Astrocyte of the cerebellum (primary cell): ENCODE measurements at regions not wholly inside any gene's neighbourhood (a gene's known extent, or its start where the extent isn't known, plus 50 kb on each side); places are given as distances from the start of the nearest gene placed in this dataset.

Experiments
- DNase-seq: peaks from one replicate; pipeline ENCODE4 v3.0.0-alpha.2; 2011; ENCODE audit warnings: low read depth
- H3K4me3 ChIP-seq: 2 replicates; pipeline ENCODE4 v1.5.1; 2011; ENCODE audit warnings: mild to moderate bottlenecking, low read depth, low read length, moderate library complexity
- in situ Hi-C: cut with HindIII; loops from 2 replicates; pipeline ENCODE4 v1.10.0; 2017; ENCODE audit warnings: low sequenced_read_pairs
- TF ChIP-seq, protein P1 (sequence below): IDR thresholded peaks from 2 replicates; pipeline ENCODE4 v1.5.1; 2012; ENCODE audit warnings: low read length, low read depth, moderate library complexity, mild to moderate bottlenecking; ENCODE audit errors: missing control alignments

DNA sequence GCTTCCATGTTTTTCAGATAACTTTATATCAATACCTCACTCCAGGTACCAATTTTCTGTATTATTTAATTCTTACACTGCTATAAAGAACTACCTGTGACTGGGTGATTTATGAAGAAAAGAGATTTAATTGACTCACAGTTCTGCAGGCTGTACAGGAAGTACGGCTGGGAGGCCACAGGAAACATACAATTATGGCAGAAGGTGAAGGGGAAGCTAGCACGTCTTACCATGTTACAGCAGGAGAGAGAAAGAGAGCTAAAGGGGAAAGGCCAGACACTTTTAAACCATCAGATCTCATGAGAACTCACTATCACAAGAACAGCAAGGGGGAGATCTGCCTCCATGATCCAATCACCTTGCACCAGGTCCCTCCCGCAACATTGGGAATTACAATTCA is 119.1 kb upstream of the BMP5 start:
- TF ChIP-seq, protein P1, sequence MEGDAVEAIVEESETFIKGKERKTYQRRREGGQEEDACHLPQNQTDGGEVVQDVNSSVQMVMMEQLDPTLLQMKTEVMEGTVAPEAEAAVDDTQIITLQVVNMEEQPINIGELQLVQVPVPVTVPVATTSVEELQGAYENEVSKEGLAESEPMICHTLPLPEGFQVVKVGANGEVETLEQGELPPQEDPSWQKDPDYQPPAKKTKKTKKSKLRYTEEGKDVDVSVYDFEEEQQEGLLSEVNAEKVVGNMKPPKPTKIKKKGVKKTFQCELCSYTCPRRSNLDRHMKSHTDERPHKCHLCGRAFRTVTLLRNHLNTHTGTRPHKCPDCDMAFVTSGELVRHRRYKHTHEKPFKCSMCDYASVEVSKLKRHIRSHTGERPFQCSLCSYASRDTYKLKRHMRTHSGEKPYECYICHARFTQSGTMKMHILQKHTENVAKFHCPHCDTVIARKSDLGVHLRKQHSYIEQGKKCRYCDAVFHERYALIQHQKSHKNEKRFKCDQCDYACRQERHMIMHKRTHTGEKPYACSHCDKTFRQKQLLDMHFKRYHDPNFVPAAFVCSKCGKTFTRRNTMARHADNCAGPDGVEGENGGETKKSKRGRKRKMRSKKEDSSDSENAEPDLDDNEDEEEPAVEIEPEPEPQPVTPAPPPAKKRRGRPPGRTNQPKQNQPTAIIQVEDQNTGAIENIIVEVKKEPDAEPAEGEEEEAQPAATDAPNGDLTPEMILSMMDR = no peak

DNA sequence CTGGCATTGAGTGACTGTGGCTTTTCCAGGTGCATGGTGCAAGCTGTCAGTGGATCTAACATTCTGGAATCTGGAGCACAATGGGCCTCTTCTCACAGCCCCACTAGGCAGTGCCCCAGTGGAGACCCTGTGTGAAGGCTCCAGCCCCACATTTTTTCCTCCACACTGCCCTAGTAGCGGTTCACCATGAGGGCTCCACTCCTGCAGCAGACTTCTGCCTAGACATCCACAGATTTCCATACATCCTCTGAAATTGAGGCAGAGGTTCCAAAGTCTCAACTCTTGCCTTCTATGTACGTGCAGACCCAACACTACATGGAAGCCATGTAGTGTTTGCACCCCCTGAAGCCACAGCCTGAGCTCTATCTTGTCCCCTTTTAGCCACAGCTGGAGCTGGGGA is 118.0 kb upstream of the BMP5 start:
- TF ChIP-seq, protein P1 = no peak
- DNase-seq = no peak
- no peak overlapping the region for H3K4me3 ChIP-seq
- in situ Hi-C loops = no loop called here

More for the DNA sequence above, 119.1 kb upstream of the BMP5 start:
- H3K4me3 ChIP-seq = no peak overlapping the region
- DNase-seq = no peak
- in situ Hi-C loops = no loop called here

DNA sequence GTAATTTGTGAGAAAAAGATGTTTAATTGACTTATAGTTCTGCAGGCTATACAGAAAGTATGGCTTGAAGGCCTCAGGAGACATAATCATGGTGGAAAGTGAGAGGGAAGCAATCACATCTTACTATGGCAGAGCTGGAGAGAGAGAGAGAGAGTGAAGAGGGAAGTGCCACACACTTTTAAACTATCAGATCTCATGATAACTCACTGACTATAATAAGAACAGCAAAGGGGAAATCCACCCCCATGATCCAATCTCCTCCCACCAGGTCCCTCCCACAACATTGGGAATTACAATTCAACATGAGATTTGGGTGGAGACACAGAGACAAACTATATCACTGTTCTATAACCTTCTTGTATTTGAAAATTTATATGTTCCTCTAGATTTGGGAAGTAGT is 117.2 kb upstream of the BMP5 start:
- TF ChIP-seq, protein P1 = no peak
- H3K4me3 ChIP-seq = no peak overlapping the region
- in situ Hi-C loops = no loop called here
- no peak for DNase-seq

DNA sequence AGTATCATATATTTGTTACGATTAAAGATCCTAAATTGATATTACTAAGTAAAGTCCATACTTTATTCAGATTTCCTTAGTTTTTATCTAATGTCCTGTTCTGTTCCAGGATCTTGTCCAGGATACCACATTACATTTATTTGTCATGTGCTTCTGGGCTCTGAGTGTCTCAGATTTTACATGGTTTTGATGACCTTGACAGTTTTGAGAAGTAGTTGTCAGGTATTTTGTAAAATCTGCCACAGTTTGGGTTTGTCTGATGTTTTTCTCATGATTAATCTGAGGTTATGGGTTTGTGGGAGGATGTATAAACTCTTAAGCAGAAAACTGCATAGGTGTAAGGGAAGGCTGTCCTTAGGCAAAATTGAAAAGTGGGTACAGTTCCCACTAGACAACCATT is 109.9 kb upstream of the BMP5 start:
- no peak for DNase-seq
- TF ChIP-seq, protein P1 = no peak
- in situ Hi-C loops = no loop called here
- H3K4me3 ChIP-seq = no peak overlapping the region

DNA sequence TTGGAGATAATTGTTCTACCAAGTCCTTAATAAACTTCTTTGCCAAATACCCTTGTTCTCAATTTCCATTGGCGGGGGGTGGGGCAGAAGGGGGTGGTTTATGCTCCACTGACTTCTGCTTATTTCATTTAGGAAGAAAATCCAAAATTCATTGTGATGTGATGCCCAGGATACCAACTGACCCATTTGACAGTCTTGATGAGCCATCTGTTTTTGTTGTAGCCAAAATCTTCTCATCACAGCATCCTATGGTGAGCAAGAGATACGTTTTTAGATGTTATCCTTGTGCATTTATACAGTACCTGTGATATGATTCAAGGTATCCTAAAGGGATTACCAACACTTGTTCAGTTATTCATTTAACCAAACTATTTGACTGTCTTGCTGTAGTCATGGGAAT is 108.5 kb upstream of the BMP5 start:
- no peak overlapping the region for H3K4me3 ChIP-seq
- TF ChIP-seq, protein P1 = no peak
- no peak for DNase-seq
- in situ Hi-C loops = loop anchor here (5.0 kb wide), 1 partner anchor 308 kb away; no protein-coding TSS in a partner anchor

DNA sequence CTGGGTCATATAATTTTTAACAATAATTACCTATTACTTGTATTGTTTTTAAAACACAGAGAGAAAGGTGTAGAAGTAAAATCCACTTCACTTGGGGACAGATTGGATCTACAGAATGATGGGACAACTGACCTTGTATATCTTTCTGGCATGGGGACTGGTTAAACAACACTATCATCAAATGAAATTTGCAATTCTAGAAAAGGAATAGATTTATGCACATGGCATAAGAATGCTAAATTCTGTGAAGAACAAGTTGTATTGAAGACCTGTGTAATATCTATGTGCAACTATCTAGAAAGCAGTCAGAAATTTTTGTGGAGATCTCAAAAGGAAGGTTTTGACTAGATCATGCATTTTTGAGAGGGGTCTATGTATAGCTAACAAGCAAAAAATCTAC is 106.3 kb upstream of the BMP5 start:
- no peak for DNase-seq
- in situ Hi-C loops = loop anchor here (5.0 kb wide), 1 partner anchor 311 kb away; no protein-coding TSS in a partner anchor
- TF ChIP-seq, protein P1 = no peak
- H3K4me3 ChIP-seq = no peak overlapping the region

DNA sequence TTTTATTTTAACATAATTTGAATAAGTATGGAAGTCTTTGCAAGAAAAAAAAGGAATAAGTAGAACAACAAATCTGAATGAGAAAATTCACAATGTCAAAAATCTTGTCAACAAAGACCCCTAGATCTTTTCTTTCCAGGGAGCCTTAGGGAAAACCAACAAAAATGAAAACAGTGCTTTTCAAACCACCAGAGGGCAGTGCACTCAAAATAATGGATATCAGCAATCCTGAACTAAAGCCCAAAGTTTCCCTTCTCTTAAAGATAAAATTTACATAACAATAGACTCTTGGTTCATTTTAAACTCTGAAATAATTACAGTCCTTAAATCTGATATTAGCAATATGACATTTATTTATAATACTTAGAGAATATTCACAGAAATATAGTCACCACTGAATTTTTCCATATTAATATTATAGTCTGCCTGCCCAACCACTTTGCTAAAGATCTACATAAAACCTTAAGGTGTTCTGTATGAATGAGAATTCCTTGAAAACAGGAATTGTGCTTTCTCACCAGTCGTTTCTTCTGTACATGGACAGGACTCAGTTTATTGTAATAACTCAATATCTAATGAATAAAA is 105.3 kb upstream of the BMP5 start:
- TF ChIP-seq, protein P1 = peak; percentile 50
- DNase-seq = peak; percentile 35
- H3K4me3 ChIP-seq = no peak overlapping the region
- in situ Hi-C loops = loop anchor here (5.0 kb wide), 1 partner anchor 312 kb away; no protein-coding TSS in a partner anchor
